Activated CD8-positive, alpha-beta memory T cell treated with anti-CD3 and anti-CD28 coated beads for 48 hours (primary cell): ENCODE measurements at regions not wholly inside any gene's neighbourhood (a gene's known extent, or its start where the extent isn't known, plus 50 kb on each side); places are given as distances from the start of the nearest gene placed in this dataset.

Experiments
- DNase-seq, 3 experiments: peaks; one replicate each; pipeline ENCODE4 v3.0.0-alpha.2; 2020; ENCODE audit warnings: low read depth in 2 of 3, low spot score in 2 of 3

- no peak for DNase-seq
Observed at GRCh38 chr1:222114536-222115156, 372.8 kb upstream of the DUSP10 start.

DNA sequence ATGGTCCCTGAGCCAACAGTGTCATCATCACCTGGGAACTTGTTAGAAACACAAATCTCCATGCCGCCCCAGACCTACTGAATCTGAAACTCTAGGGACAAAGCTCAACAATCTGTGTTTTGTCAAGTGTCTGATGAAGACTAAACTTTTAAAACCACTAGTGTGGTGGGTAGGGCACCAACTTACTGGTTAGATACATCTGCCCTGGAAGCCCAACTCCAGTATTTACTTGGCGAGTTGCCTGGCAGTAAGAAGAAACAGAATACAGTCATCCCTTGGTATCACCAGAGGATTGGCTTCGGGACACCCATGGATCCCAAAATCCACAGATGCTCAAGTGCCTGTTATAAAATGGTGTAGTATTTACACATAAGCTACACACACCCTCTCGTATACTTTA is 367.9 kb upstream of the DUSP10 start:
- DNase-seq: no peak

- DNase-seq: no peak
Observed at GRCh38 chr1:222107975-222108374, 366.1 kb upstream of the DUSP10 start.

DNA sequence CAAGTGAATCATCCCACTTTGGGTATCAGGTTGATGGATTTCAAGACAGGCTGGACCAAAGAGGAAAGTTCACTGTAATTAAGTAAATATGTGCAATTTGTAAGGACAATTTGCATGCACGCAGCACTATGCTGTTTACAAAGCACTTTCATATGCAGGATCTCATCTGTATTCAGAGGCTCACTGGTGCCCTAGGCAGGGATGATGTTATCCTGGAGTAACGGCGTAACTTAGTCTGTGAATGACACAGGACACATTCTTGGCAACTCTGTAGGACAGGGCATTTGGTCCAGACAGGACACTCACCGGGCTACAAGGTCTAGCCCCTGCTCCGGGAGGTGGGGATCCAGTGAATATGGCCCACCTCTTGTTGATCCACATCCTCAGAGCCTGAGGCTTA is 365.4 kb upstream of the DUSP10 start:
- DNase-seq: no peak

DNA sequence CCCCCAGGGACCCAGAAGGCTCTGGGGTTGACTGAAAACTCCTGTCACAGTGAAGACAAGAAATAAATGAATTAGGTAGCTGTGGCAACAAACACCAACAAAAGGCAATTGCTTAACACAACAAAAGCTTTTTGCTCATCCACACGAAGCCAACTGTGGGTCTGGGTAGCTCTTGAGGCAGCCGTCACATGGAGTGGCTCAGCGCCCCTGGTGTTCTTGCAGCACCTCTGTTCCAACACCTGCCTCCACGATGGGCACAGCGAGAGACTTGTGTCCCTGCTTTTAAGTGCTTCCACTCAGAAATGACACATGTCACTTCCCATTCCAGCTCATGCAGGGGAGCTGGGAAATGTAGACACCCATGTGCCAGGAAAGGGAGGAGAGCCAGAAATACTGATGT is 364.5 kb upstream of the DUSP10 start:
- no peak for DNase-seq

- DNase-seq: no peak
Observed at GRCh38 chr1:222105861-222106260, 364.0 kb upstream of the DUSP10 start.

- no peak for DNase-seq
Observed at GRCh38 chr1:222105393-222105737, 363.5 kb upstream of the DUSP10 start.

DNA sequence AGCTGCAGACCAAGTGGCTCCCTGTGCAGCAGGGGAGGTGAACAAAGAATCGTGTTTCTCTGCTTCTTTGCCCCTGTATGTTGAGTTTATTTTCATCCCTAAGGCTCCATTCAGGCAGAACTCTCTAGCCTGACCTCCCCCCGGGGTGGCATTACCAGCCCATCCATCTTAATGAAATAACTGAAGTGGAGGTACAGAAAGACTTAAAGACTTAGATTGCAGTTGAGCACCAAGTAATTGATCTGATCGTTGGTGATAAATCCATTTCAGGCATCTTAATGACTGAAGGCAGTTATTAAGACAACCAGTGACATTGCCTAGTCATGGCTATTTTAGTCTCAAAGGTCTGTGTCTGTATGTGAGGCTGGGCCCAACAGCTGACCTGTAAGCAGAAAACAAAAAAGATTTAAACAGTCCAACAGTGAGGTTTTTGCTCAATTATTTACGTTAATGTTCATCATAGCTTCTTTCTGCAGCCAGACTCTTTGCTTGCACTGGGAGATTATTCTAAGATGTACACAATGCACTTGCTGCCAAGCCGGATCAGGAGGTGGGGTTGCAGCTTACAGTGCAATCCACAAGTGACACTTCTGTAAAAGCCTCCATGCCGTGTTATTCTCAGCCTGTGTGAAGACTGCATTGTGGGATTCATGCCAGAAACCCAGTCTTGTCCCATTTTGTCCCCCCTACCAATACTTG is 363.0 kb upstream of the DUSP10 start:
- DNase-seq: no peak

GRCh38 chr1:222104097-222104496 is 362.2 kb upstream of the DUSP10 start:
- no peak for DNase-seq

- no peak for DNase-seq
Observed at GRCh38 chr1:222099746-222100145, 357.9 kb upstream of the DUSP10 start.

- DNase-seq: no peak
Observed at GRCh38 chr1:222098404-222098803, 356.5 kb upstream of the DUSP10 start.

- no peak for DNase-seq
Observed at GRCh38 chr1:222097588-222097987, 355.7 kb upstream of the DUSP10 start.

DNA sequence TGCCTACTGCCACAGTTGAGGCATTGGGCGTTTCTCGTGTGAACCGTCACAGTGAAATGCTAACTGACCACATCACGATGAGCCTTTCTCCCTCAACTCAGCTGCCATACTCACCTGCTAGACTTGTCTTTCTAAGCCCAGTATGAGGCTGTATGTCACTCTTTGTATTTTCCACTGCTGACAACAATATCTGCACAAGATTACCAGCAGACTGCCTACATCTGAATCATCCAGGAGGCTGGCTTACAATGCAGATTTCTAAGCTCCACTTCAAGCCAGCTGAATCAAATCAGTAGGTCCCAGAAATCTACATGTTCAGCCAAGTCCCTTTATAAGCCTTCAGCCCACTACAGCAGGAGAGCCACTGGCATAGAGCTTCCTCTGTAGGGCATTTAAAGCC is 355.0 kb upstream of the DUSP10 start:
- DNase-seq: no peak

DNA sequence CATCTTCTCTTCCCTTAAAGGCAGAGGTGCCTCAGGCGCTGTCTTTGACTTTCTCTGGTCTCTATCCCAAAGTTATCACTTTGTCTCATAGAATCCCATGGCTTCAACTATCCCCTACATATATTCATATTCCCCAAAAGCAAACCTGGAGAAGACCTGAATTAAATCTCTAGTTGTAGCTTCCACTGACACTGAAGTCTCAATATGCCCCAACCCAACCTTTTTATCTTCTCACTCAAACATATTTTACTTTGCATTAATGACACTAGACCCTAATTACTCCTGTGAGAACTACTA is 354.5 kb upstream of the DUSP10 start:
- no peak for DNase-seq

DNA sequence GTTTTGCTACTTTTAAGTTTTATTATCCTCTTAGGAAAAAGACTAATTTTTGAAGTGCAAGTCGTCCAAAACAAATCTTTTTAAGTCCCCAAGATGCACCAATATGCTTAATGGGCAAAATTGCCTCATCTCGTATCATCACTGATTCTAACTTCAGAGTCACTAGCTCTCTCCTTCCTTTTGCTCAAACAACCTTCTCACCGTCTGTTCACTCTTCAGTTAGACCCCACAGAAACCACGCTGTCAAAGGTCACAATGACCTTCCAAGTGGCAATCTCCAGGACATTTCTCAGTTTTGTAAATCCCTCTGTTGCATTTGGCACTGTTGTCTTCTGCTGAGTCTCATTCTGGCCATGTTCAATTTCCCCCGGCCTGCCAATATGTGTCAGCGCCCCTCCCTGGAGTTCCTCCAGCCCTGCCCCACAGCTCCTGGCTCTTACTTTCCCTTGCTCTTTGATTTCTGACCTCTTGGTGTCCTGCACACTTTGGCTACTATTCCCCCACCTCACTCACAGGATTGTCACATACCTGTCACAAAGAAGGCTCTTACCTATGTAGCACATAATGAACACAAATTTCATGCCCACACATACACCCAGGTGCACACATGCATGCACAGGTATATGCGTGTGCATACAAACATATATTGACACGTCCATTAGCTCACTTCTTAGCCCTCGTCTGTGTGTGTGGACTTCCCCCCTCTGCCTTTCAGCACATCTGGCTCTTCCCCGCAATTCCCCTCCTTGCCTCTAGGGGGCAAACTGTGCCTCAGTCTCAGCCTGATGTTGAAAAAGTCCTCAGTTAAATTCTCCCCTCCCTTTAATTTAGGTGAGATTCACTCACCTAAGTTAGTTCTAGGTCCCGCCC is 354.0 kb upstream of the DUSP10 start:
- DNase-seq: peak; percentile 7 to 40 (median 8)

- DNase-seq: no peak
Observed at GRCh38 chr1:222093518-222093917, 351.6 kb upstream of the DUSP10 start.

DNA sequence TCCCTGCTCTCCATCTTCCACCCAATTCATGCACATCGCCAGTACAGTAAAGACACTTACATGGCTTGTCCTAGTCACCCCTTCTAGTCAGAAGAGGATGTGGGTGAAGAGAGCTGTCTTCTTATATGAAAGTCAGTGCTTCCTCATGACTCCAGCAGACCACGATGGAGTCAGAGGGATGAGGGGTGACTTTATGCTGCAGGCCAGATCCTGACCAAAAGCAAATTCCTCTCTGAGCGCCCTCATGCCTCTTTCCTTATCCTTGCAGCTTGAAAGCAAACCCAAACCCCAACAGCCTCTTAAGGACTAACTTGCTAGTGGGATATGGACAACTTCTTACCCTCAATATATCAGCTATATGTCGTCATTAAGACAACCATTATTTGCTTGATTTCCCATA is 348.2 kb upstream of the DUSP10 start:
- DNase-seq: no peak

DNA sequence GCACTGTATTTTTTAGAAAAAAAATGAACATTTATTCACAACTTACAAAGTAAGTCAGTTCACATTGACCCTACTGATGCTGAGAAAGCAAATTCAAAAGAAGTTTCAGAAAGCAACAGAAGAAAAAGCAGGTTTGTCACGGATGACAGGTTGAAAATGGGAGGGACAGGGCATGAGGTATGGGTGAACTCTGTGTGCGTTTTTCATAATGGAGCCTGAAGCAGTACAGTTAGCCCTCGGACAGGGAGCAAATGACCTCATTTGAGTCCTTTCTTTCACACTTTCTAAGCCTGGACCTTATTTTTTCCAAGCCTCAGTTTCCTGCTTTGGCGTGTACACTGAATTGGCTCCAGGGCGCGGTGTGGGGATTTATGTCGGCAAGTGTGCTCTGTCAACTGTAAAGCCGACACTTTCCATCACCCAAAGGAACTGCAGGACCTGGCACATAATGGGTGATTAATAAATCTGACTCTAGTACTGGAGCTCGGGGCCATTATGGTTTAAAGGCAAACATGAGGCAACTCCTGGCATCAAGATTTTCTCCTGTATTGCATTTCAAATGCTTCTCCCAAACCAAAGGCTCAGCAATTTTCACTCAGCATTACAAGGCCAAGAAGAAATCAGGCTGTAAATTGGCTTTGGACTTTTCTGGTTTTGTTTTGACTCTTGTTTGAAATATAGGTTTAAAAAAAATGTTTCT is 345.5 kb upstream of the DUSP10 start:
- DNase-seq: no peak

DNA sequence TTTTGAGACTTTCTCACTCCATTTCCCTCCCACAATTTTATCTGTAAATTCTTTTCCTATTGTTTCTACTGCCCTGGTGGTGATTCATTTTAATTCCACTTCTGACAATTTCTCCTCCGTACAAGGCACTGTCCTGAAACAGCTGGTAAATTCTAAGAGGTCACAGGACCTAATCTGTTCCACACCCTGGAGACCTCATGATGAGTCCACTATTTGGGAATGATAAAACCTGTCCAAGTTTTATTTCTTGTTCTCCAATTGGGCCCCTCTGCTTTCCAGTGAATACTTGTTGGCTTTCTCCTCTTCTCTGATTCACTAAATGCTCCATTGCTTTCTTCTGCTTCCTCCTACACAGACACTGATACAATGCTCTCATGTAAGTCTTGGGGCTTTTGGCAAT is 343.1 kb upstream of the DUSP10 start:
- no peak for DNase-seq

GRCh38 chr1:222084048-222084447 is 342.2 kb upstream of the DUSP10 start:
- no peak for DNase-seq

- no peak for DNase-seq
Observed at GRCh38 chr1:222081859-222082258, 340.0 kb upstream of the DUSP10 start.

GRCh38 chr1:222079566-222079965 is 337.7 kb upstream of the DUSP10 start:
- no peak for DNase-seq
